Dermis blood vessel endothelial cell (primary cell): ENCODE measurements at regions not wholly inside any gene's neighbourhood (a gene's known extent, or its start where the extent isn't known, plus 50 kb on each side); places are given as distances from the start of the nearest gene placed in this dataset.
A peak's percentile ranks its signal among the peaks of the same experiment; 100 is the strongest.

Experiments used
- DNase-seq: peaks from one replicate; pipeline ENCODE4 v3.0.0; 2010

DNA sequence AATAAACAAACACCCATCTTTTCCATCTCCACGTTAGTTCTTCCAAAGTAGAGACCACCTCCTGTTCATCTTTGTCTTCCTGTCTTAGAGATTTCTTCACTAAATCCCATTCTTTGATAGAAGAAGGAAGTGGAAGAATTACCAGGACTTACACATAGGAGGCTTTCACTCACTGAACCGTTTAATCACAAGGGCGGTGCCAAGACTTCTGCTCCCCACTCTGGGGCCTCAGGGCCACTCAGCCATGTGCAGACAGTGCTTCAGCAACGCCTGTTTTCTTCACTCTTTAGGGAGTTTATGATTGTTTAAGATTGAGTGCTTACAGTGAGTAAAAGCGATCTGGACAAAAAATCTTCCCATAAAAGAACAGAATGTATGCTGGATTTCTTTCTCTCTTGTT, 63.9 kb upstream of the SORCS3 start:
- DNase-seq: no peak

DNA sequence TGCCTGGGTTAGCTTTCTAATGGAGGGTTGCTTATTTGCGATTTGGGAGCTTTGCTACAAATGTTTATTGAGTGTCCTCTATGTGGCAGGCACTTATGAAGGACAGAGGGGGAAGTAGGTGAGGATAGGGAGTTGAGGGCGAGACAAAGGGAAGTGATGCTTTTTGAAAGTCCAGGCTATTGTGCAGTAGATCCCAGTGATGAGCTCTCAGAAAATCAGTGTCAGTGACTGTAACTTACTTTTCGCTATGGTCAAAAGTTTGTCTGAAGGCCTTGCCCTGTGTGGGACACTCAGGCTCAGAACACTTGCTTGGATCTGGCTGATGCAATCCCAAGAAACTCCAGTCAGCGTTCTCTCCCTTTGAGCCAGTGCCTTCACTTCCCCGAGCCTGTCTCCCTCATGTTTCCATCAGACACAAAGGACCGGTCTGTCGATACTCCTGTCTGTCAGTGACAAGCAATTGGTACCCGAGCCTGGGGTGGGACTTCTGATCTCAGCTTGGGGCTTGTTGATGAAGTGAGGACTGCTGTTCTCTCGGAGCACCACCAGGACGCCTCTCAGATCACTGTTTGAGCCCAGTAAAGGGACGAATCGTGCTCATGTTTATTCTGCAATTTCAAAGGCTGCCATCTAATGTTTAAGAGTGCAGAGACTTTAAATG, 63.1 kb upstream of the SORCS3 start:
- DNase-seq: no peak

DNA sequence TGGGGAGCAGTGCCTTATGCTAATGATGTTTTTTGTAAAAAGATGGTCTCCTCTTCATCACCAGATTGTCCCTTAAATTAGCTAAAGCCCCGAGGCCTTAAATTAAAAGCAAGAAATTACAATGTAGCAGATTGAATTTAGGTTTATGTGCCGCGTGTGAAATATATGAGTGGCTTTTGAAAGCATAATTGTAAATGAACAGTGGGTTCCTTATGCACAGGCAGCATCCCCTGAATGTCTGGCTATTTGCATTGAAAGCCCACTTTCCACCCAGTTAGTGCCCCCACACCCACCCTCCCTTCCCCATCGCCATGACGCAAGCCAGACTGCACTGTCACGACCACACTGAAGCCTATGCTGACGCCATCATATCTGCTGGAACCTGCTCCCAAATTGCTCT, 62.4 kb upstream of the SORCS3 start:
- DNase-seq: no peak

DNA sequence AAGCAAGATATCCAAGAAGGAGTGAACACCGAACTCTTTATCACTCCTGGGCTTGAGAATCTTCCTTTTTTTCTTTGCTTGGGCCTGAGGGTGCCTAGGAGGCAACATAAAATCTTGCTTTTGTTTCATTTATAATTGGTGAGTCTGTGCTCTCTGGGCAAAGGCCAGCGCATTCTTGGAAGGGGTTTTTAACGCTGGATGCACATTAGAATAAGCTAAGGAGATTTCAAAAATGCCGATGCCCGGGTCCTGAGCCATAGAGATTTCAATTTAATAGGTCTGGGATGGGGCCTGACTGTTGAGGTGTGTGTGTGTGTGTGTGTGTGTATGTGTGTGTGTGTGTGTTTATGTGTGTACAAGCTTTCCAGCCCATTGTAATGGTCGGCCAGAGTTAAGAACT, 62.0 kb upstream of the SORCS3 start:
- DNase-seq: no peak

DNA sequence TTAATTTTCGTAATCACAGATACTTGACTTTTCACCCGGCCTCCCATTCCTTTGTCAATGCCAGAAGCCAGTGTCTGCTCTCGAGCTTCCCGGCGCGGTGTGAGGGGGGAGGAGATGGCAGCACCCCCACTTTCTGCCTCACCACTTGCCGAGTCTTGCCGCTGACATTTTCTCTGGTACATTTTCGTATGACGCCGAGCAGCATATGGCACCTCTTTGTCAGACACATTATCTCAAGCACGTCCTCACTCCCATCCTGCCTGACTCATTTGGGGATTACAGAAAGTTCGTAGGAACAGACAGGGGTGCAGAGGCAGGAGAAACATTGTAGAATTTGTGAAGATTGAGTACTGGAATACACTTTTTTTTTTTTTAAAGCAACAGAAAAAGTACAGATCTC, 60.8 kb upstream of the SORCS3 start:
- no peak for DNase-seq

DNA sequence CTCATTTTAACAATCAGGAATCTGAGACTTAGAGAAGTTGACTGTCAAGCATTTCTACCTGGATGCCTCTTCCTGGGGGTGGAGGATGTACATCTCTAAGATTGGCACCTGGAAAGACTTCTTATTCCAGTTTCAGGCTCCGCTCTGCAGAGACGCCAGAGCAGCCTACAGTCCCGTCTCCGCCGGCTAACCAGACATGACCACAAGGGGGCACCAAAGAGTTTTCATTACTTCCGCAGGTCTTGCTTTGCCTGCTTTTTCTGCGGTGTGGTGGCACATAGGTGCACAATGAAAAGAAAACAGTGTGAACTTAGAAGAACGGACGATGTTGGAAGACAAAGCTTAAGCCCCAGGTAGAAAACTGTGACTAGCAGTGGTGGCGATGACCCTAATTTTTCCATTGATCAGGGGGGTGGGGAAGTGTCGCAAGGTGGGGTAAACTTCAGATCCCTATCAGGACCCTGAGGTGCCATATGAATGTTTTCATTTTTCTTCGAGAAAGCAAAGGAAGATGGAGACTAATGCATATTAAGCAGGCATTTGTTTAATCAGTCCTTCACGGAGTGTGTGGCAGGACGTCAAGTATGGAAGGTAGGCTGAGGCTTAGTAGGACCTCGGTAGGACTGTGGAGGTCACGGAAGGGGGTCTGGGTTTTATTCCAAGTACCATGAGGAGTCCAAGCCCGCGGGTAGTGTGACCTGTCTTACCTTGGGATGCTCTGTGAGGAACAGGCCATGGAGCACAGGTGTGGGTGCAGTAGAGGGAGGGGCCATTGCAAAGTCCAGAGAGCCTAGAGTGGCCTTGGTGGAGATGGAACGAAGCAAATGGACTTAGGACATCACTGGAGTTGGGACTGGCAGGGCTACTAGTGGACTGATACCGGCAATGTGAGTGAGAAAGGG, 60.1 kb upstream of the SORCS3 start:
- DNase-seq: peak; percentile 74

DNA sequence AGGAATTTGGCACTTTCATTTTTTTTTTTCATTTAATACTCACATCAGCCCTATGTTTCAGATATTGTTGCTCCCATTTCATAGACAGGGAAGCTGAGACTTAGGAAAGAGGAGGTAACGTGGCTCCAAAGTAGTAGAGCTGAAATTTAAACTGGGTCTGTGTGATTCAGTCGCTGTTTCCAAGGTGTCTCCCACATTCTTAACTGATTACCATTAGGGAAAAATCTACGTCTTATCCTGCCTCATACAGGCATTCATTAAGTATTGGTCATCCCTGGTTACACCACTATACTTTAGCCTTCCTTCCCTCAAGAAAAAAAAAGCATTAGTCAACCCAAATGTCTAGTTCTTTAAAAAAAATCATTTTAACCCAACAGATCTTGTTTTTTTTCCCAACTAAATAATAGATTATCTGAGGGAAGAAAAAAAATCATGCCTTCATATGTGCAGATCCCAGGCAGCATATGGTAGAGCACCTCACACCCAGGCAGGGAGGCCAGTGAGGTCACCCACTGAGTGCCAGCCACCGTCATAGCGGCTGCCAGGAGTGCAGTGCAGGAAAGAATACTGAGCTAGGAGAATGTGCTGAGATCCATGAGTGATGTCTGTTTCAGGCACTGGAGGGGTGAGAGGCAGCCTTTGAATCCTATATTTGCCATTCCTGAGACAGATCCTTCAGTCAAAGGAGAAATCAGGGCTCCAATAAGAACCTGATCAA, 59.0 kb upstream of the SORCS3 start:
- DNase-seq: no peak

DNA sequence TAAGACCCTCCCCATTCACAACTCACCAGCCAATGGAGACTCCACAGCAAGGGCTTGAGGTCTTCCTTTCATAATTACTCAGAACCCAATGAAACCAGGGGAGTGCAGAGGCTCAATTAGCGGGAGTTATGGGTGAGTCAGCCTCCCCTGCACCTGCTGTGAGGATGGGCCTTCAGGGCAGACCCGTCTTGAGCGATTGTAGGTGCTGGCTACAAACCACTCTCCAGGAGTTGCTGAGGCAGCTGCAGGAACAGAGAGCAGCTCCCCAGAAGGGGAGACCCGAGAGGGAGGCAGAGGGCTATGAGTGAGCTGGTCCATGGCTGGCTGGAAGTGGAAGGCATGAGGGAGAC, 58.5 kb upstream of the SORCS3 start:
- no peak for DNase-seq

DNA sequence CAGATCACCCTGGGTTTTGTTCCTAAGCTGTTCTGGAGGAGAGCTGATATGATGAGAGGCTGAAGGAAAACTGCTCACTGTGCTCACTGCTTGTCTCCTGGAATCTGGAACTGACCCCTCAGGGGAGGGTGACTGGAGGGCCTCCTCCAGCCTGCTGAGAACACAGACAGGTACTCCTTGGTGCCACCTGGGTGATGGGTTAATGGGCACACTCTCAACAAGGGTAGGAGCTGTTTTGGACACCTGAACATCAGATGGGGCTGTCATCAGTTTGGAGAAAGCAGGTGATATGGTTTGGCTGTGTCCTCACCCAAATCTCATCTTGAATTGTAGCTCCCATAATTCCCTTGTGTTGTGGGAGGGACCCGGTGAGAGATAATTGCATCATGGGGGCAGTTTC, 58.1 kb upstream of the SORCS3 start:
- no peak for DNase-seq

DNA sequence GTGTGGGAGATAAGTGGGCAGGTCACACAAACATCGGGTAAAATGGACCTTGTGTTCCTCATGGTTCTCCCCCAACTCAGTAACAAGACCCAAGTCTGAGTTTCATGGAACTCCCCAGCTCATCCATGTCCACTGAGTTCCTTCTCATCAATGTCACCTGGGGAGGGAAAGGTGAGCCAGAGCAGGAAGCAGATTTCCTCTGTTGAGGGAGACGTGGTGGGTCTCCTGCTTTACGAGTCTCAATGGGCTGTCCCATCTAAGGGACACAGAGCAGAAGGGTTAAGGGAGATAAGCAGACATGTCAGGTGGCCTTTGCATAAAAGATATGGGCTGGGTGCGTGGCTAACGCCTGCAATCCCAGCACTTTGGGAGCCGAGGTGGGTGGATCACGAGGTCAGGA, 56.5 kb upstream of the SORCS3 start:
- DNase-seq: no peak

DNA sequence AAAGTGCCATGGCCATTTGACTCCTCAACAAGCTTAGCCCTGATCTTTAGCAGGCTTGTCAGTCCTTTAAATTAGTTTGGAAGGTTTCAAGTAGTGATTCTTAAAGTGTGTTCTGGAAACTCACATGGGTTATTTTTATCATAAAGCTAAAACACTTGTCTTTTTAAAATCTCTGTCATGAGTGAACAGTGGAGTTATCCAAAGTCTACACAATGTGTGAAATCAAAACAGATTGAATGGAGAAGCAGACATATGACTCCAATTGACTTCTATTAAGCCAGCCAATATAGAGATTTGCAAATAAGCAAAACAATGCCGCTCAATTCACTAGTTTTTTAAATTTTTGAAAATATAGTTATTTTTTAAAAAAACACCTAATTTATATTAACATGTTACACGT, 53.3 kb upstream of the SORCS3 start:
- DNase-seq: no peak

DNA sequence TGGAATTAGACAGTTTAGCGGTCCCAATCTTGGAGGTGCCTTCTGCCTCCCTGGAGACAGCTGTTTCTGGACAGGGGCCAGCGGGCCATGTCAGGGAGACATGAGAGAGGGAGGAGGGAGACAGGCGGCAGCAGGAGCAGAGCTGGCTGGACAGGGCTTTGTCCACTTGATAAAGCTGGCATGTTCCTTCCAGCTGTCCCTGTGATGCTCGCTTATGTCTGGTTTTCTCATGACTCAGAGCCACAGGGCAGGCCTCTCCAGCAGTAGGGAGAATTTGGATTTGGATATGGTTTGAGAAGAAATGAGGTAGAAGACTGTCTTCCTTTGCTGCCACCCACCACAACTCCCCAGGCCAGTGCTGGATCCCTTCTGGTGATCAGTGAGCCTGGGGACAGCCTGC, 51.7 kb upstream of the SORCS3 start:
- no peak for DNase-seq

DNA sequence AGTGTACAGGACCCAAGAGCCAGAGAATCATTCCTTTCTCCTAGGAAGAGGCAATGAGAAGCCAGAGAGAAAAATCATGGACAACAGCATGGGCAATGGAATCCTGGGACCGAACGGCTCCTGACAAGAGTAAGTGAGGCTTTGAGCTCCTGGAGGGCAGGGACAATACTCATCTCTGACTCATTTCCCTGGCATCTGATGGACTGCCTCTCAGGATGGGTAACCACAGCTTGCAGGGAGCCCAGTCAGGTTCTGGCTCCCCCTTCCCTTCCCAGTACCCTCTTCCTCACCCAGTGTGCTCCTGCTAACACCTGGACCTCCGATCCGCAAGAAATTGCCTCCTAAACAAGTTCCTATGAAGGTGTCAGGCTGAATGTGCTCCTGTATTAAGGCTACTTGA, 51.2 kb upstream of the SORCS3 start:
- peak; percentile 6 for DNase-seq
